ENCODE measurements at regions not wholly inside any gene's neighbourhood (a gene's known extent, or its start where the extent isn't known, plus 50 kb on each side); places are given as distances from the start of the nearest gene placed in this dataset.

GRCh38 chrX:30504309-30504708 lies 73.3 kb downstream of the TASL start:
- TF ChIP-seq CTCF (IDR thresholded peaks at IDR 0.05): no peak
- Histone ChIP-seq H3K4me1 (ENCODE audit: insufficient read depth, low read length) (no peaks in the 10 kb centered on the region), H3K27me3 (ENCODE audit: control insufficient read depth in 1 of 2, insufficient read depth in 2 of 2, low read length in 2 of 2) (no peaks in the 10 kb centered on the region), H3K27ac (ENCODE audit: low read depth in 1 of 2, low read length in 2 of 2) (no peak overlapping the region), H3K4me3 (ENCODE audit: low read length) (no peak overlapping the region), H3K36me3 (ENCODE audit: insufficient read depth, low read length) (no peaks in the 10 kb centered on the region), H3K9me3 (ENCODE audit: control insufficient read depth in 1 of 2, insufficient read depth in 1 of 2, low read length in 2 of 2) (no peaks in the 10 kb centered on the region)
- Mint-ChIP-seq H3K27me3 (peaks cover 4% of the 10 kb centered on the region), H3K4me1 (ENCODE audit: low read depth) (no peaks in the 10 kb centered on the region), H3K4me3 (no peak overlapping the region), H3K27ac (no peak overlapping the region), H3K36me3 (ENCODE audit: low read depth) (no peaks in the 10 kb centered on the region), H3K9me3 (no peaks in the 10 kb centered on the region)
- ChIA-PET CTCF (no interaction called here), POLR2A (no interaction called here)
- DNase-seq (peak in 3 of 14 experiments; percentile 2 to 23 (median 8)), ATAC-seq (ENCODE audit: poor library complexity) (no peak)
- intact Hi-C loops (cut with DNase I, micrococcal nuclease): no loop called here

- Mint-ChIP-seq H3K4me3 (no peak overlapping the region), H3K27me3 (no peaks in the 10 kb centered on the region), H3K9me3 (no peaks in the 10 kb centered on the region), H3K4me1 (ENCODE audit: low read depth) (no peaks in the 10 kb centered on the region), H3K36me3 (ENCODE audit: low read depth) (no peaks in the 10 kb centered on the region), H3K27ac (no peak overlapping the region)
- POLR2A ChIA-PET: no interaction called here
- no peaks in the 10 kb centered on the region for H3K4me1 ChIP-seq (ENCODE audit: insufficient read depth, low read length)
- no peaks in the 10 kb centered on the region for H3K9me3 ChIP-seq (ENCODE audit: control insufficient read depth in 1 of 2, insufficient read depth in 1 of 2, low read length in 2 of 2)
- H3K4me3 ChIP-seq (ENCODE audit: low read length): no peak overlapping the region
- CTCF ChIA-PET: no interaction called here
- DNase-seq: no peak
- TF ChIP-seq CTCF (IDR thresholded peaks at IDR 0.05): no peak
- H3K27ac ChIP-seq (ENCODE audit: low read depth in 1 of 2, low read length in 2 of 2): no peak overlapping the region
- no peaks in the 10 kb centered on the region for H3K27me3 ChIP-seq (ENCODE audit: control insufficient read depth in 1 of 2, insufficient read depth in 2 of 2, low read length in 2 of 2)
- no peak for ATAC-seq (ENCODE audit: poor library complexity)
- no peaks in the 10 kb centered on the region for H3K36me3 ChIP-seq (ENCODE audit: insufficient read depth, low read length)
- intact Hi-C loops (cut with DNase I, micrococcal nuclease): no loop called here
These were observed 82.1 kb downstream of the TASL start for GRCh38 chrX:30495468-30495867.

GRCh38 chrX:30493348-30493747 lies 84.2 kb downstream of the TASL start:
- Histone ChIP-seq H3K9me3 (ENCODE audit: control insufficient read depth in 1 of 2, insufficient read depth in 1 of 2, low read length in 2 of 2) (no peaks in the 10 kb centered on the region), H3K36me3 (ENCODE audit: insufficient read depth, low read length) (no peaks in the 10 kb centered on the region), H3K4me1 (ENCODE audit: insufficient read depth, low read length) (no peaks in the 10 kb centered on the region), H3K27ac (ENCODE audit: low read depth in 1 of 2, low read length in 2 of 2) (no peak overlapping the region), H3K4me3 (ENCODE audit: low read length) (no peak overlapping the region), H3K27me3 (ENCODE audit: control insufficient read depth in 1 of 2, insufficient read depth in 2 of 2, low read length in 2 of 2) (no peaks in the 10 kb centered on the region)
- CTCF ChIA-PET: no interaction called here
- Mint-ChIP-seq H3K9me3 (no peaks in the 10 kb centered on the region), H3K27ac (no peak overlapping the region), H3K27me3 (no peaks in the 10 kb centered on the region), H3K4me1 (ENCODE audit: low read depth) (no peaks in the 10 kb centered on the region), H3K4me3 (no peak overlapping the region), H3K36me3 (ENCODE audit: low read depth) (no peaks in the 10 kb centered on the region)
- no peak for ATAC-seq (ENCODE audit: poor library complexity)
- POLR2A ChIA-PET: no interaction called here
- intact Hi-C loops (cut with DNase I, micrococcal nuclease): no loop called here
- DNase-seq: no peak
- no peak for TF ChIP-seq CTCF (IDR thresholded peaks at IDR 0.05)
